ENCODE measurements at regions not wholly inside any gene's neighbourhood (a gene's known extent, or its start where the extent isn't known, plus 50 kb on each side); places are given as distances from the start of the nearest gene placed in this dataset.
"Not testable (repeated sequence)": the region's sequence is repeated elsewhere in the genome, so short reads cannot be mapped to it uniquely, and the experiment has no call there.

DNA sequence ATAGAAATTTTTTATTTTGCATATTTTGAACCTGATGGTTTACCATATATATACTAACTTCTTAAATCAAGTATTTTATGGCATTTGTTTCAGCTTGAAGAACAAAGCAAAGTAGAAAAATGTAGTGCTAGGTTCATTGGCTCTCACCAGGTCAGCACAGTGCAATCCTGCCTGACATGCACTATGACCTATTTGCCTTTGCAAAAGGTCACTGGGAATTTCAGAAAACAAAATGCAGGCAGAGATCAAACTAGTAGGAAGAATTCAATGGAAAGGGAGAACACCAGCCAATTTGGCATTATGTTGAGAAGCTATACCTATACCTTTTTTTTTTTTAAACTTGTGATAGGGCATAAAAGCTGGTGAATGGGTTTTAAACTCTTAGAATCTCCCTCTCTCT, 329.8 kb upstream of the SGO1 start:
- Histone ChIP-seq H3K4me3 (no peak overlapping the region), H3K27ac (no peak overlapping the region), H3K4me1 (replicated peaks in 1 of 2) (no peaks in the 10 kb centered on the region)
- in situ Hi-C loops (cut with MboI; ENCODE audit: low pct_unique_long_range_greater_than_20kb in 2 of 9, low sequenced_read_pairs in 9 of 9, unreplicated experiment in 9 of 9): loop anchor here in 5 of 9 experiments (25.0 kb wide), 5 partner anchors 179 to 1396 kb away; no protein-coding TSS in a partner anchor
- no peak for ATAC-seq (replicated peaks in 6 of 8)

DNA sequence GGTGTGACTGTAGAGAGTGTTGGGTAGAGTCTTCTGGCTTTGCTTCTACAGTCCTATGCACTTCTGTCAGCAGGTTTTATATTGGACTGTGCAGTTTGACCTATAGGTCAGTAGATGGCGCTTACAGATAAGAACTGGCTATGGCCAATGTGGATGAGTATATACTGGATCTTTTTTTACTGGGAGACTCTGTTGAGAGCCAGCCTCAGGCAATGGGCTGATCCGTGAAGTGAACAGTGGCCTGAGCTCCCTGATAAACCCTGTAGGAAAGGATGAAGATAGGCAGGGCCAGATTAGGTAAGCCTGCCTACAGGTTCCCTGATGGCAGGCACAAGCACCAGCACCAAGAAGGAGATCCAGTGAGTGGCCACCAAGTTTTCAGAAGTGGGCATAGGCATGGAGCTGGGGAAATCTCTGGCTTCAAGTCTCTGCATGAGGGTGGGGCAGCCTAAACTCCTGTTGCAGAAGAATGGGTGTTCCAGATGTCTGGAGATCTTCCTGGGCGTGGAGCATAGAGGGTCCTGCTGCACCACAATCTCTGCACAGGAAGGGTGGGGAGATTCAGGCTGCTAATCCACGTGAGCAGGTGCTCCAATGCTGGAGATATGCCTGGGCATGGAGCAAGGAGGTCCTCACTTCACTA, 326.0 kb upstream of the SGO1 start:
- in situ Hi-C loops (cut with MboI; ENCODE audit: low pct_unique_long_range_greater_than_20kb in 2 of 9, low sequenced_read_pairs in 9 of 9, unreplicated experiment in 9 of 9): loop anchor here in 5 of 9 experiments (25.0 kb wide), 5 partner anchors 175 to 1400 kb away; no protein-coding TSS in a partner anchor

DNA sequence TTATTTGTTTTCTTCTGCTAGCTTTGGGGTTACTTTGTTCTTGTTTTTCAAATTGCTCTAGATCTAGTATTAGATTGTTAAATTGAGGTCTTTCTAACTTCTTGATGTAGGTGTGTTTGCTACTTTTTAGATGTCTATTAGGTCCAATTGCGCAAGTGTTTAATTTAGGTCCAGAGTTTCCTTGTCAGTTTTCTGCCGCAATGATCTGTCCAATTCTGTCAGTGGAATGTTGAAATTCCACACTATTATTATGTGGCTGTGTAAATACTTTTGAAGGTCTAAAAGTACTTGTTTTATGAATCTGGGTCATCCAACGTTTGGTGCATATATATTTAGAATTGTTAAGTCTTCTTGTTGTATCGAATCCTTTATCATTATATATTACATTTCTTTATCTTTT, 324.4 kb upstream of the SGO1 start:
- in situ Hi-C loops (cut with MboI; ENCODE audit: low pct_unique_long_range_greater_than_20kb in 2 of 9, low sequenced_read_pairs in 9 of 9, unreplicated experiment in 9 of 9): loop anchor here in 5 of 9 experiments (25.0 kb wide), 5 partner anchors 173 to 1402 kb away; no protein-coding TSS in a partner anchor
- 23 to 75% (median 62%) methylated on average over 2 to 4 of the region's 4 CpGs for WGBS, 10 experiments
- ATAC-seq (replicated peaks in 6 of 8): no peak
- Histone ChIP-seq H3K4me1 (replicated peaks in 1 of 2) (no peaks in the 10 kb centered on the region), H3K27ac (no peak overlapping the region), H3K4me3 (no peak overlapping the region)

More for the DNA sequence above, 326.0 kb upstream of the SGO1 start:
- 0 to 92% (median 16%) methylated on average over 1 to 3 of the region's 4 CpGs; no CpG with 5 or more reads in 4 of the 10 experiments for WGBS, 10 experiments
- no peak overlapping the region for H3K27ac ChIP-seq
- H3K4me3 ChIP-seq: no peak overlapping the region
- H3K4me1 ChIP-seq (replicated peaks in 1 of 2): no peaks in the 10 kb centered on the region
- peak; percentile 65 to 99 (median 90) for ATAC-seq (replicated peaks in 6 of 8)

DNA sequence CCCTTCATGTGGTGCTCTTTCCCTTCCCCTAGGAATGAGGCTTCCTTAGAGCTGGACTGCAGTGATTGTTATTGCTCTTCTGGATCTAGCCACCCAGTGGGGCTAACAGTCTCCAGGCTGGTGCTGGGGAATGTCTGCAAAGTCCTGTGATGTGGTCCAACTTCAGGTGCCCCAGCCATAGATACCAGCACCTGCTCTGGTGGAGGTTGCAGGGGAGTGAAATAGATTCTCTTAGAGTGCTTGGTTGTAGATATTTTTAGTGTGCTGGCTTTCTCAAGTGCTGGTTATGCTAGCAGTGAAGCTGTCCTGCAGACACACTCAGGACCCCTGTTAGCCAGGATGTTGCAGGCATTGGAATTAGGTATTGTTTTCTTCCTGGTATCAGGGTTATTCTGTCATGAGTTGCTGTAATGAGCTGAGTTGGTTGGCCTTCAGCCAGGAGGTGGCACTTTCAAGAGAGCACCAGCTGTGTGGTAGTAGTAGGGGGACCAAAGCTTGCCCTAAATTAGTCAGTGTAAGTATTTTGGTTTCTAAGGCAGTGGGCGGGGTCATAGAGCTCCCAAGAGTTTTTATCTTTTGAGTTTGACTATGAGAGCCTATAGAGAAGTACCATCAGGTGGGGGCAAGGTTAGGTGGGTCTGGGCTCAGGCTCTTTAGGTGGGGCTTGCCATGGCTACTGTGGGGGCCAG, 317.5 kb upstream of the SGO1 start:
- H3K4me3 ChIP-seq: no peak overlapping the region
- H3K4me1 ChIP-seq (replicated peaks in 1 of 2): no peaks in the 10 kb centered on the region
- ATAC-seq (replicated peaks in 6 of 8): no peak
- in situ Hi-C loops (cut with MboI; ENCODE audit: low pct_unique_long_range_greater_than_20kb in 2 of 9, low sequenced_read_pairs in 9 of 9, unreplicated experiment in 9 of 9): loop anchor here in 5 of 9 experiments (25.0 kb wide), 5 partner anchors 166 to 1409 kb away; no protein-coding TSS in a partner anchor
- H3K27ac ChIP-seq: no peak overlapping the region
- WGBS, 10 experiments: 80 to 83% methylated on average over 1 of the region's 1 CpG; no CpG with 5 or more reads in 8 of the 10 experiments

DNA sequence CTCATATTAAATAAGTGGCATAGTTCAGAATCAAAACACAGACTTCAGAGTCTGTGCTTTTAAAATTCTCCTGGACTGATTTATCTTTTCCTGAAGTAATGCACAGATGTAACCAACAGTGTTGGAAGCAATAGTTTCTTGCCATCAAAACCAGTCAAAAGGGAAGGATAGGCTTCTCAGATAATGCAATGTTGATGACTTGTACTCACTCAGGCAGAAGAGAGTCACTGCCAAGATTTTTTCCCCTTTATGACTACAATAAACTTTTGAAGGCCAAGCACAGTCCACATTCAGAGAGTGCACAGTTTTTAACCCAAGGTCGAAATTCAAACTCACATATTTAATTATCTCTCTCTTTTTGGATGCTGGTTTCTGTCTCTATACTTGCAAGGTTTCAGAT, 305.0 kb upstream of the SGO1 start:
- 0 to 73% (median 40%) methylated on average over 1 of the region's 1 CpG; no CpG with 5 or more reads in 1 of the 10 experiments for WGBS, 10 experiments
- in situ Hi-C loops (cut with MboI; ENCODE audit: low pct_unique_long_range_greater_than_20kb in 2 of 9, low sequenced_read_pairs in 9 of 9, unreplicated experiment in 9 of 9): no loop called here
- H3K4me1 ChIP-seq (replicated peaks in 1 of 2): no peaks in the 10 kb centered on the region
- no peak for ATAC-seq (replicated peaks in 6 of 8)
- H3K4me3 ChIP-seq: no peak overlapping the region
- no peak overlapping the region for H3K27ac ChIP-seq

DNA sequence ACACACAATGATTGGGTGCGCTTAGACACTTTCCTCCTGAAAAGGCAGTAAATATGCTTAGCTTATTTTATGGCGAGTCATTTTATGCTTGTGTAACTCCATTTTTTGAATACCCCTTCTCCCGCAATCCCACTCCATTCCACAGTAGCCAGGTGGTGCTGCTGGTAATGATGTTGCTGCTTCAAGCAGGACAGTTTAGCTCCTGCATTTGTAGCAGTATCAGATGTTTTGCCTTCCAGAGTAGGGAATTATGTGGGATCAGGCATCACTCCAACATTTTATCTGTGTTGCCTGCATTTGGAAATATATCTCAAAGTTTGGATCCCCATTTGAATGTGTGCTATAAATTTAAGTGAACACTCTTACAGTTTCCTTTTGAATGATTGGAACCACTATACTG, 302.1 kb upstream of the SGO1 start:
- in situ Hi-C loops (cut with MboI; ENCODE audit: low pct_unique_long_range_greater_than_20kb in 2 of 9, low sequenced_read_pairs in 9 of 9, unreplicated experiment in 9 of 9): no loop called here
- H3K27ac ChIP-seq: no peak overlapping the region
- 50 to 100% (median 100%) methylated on average over 1 to 3 of the region's 3 CpGs; no CpG with 5 or more reads in 1 of the 10 experiments for WGBS, 10 experiments
- no peaks in the 10 kb centered on the region for H3K4me1 ChIP-seq (replicated peaks in 1 of 2)
- ATAC-seq (replicated peaks in 6 of 8): no peak
- no peak overlapping the region for H3K4me3 ChIP-seq

DNA sequence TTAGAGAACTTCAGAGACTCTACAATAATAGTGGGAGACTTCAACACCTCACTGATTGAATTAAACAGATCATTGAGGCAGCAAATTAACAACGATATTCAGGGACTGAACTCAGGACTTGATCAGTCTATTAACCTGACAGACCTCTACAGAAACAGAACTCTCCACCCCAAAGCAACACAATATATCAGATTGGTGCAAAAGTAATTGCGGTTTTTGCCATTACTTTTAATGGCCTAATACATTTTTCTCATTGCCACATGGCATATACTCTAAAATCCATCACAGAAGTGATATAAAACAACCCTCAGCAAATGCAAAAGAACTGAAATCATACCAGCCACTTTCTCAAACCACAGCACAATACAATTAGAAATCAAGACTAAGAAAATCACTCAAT, 298.1 kb upstream of the SGO1 start:
- Histone ChIP-seq H3K27ac (no peak overlapping the region), H3K4me3 (no peak overlapping the region), H3K4me1 (replicated peaks in 1 of 2) (no peaks in the 10 kb centered on the region)
- WGBS, 10 experiments: 0 to 80% (median 50%) methylated on average over 1 to 2 of the region's 2 CpGs; no CpG with 5 or more reads in 1 of the 10 experiments
- in situ Hi-C loops (cut with MboI; ENCODE audit: low pct_unique_long_range_greater_than_20kb in 2 of 9, low sequenced_read_pairs in 9 of 9, unreplicated experiment in 9 of 9): no loop called here
- ATAC-seq (replicated peaks in 6 of 8): no peak

DNA sequence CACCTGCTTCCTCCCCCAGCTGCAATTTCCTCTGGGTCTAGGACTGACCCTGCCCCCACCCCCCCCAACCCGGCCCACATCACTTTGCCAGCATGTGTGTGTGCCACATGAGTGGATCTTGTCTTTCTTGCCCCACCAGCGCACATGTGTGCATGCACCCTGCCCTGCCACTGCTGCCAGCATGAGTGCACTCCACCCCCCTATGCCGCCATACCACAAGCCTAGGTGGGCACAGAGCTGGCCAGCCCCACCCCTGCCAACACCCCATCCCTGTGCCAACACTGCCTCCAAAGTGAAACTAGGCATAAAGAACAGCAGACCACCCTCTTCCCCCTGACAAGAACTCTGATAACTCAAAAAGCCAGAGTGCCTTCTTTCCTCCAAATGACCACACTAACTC, 296.3 kb upstream of the SGO1 start:
- in situ Hi-C loops (cut with MboI; ENCODE audit: low pct_unique_long_range_greater_than_20kb in 2 of 9, low sequenced_read_pairs in 9 of 9, unreplicated experiment in 9 of 9): no loop called here
- Histone ChIP-seq H3K4me1 (replicated peaks in 1 of 2) (no peaks in the 10 kb centered on the region), H3K27ac (no peak overlapping the region), H3K4me3 (no peak overlapping the region)
- no peak for ATAC-seq (replicated peaks in 6 of 8)
- WGBS, 10 experiments: 80% methylated on average over 1 of the region's 3 CpGs; no CpG with 5 or more reads in 9 of the 10 experiments

DNA sequence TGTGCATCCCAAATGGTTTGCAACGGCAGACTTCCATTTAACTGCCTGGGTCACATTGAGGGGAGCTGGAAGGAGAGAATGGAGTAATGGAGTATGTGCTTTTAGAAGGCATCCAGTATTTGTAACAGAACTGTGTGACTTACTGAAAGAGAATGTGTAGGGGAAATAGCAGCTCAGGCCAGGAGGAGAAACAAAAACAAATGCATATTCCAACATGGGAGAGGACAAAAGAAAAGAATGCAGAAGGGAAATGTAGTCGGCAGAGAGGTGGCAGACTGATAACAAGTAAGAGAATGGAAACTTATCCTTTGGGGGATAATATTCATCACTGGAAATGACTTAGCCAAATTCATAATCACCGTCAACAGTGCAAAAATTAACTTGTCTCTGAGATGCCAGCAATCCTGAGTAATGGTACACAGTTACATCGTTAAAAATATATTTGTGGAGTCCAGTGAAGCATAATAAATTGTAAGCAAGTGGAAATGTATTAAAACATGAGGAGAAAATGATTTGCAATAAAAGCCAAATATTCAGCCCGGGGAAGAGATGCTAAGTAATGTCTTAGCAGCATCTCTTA, 294.9 kb upstream of the SGO1 start:
- ATAC-seq (replicated peaks in 6 of 8): no peak
- Histone ChIP-seq H3K27ac (no peak overlapping the region), H3K4me3 (no peak overlapping the region), H3K4me1 (replicated peaks in 1 of 2) (no peaks in the 10 kb centered on the region)
- in situ Hi-C loops (cut with MboI; ENCODE audit: low pct_unique_long_range_greater_than_20kb in 2 of 9, low sequenced_read_pairs in 9 of 9, unreplicated experiment in 9 of 9): no loop called here
- 19 to 83% (median 44%) methylated on average over 2 to 5 of the region's 5 CpGs; no CpG with 5 or more reads in 2 of the 10 experiments for WGBS, 10 experiments

DNA sequence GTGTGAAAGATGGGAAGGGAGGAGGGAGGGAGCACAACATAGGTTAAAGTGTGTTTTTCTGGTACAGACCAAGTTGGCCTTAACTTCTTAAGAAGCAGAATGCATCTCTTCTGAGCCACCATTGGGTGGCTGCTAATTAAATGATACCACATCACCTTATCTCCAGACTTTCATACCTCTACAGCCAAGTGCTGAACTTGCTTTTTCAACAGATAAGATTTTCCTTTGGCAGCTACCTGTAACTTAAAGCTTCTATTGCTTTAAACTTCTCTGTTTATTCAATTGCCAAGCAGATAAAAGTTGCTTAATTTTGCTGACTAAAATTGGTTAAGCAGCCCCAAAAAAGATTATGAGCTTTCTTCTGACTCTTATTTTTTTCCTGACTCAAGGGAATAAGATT, 292.4 kb upstream of the SGO1 start:
- no peak overlapping the region for H3K27ac ChIP-seq
- no peak for ATAC-seq (replicated peaks in 6 of 8)
- in situ Hi-C loops (cut with MboI; ENCODE audit: low pct_unique_long_range_greater_than_20kb in 2 of 9, low sequenced_read_pairs in 9 of 9, unreplicated experiment in 9 of 9): no loop called here
- H3K4me3 ChIP-seq: no peak overlapping the region
- H3K4me1 ChIP-seq (replicated peaks in 1 of 2): no peaks in the 10 kb centered on the region

DNA sequence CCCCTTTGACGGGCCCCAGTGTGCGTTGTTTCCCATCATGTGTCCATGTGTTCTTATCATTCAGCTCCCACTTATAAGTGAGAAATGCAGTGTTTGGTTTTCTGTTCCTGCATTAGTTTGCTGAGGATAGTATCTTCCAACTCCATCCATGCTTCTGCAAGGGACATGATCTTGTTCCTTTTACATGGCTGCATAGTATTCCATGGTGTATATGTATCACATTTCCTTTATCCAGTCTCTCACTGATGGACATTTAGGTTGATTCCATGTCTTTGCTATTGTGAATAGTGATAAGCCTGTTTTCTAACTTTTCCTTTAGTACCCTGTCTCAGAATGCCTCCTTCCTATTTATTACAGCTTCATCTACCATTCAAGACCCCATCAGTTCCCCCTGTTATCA, 278.2 kb upstream of the SGO1 start:
- ATAC-seq (replicated peaks in 6 of 8); in situ Hi-C loops (cut with MboI; ENCODE audit: low pct_unique_long_range_greater_than_20kb in 2 of 9, low sequenced_read_pairs in 9 of 9, unreplicated experiment in 9 of 9); H3K4me1 ChIP-seq (replicated peaks in 1 of 2); H3K4me3 ChIP-seq; H3K27ac ChIP-seq: not testable (repeated sequence)
- 50 to 100% (median 86%) methylated on average over 1 to 2 of the region's 2 CpGs; no CpG with 5 or more reads in 2 of the 10 experiments for WGBS, 10 experiments

DNA sequence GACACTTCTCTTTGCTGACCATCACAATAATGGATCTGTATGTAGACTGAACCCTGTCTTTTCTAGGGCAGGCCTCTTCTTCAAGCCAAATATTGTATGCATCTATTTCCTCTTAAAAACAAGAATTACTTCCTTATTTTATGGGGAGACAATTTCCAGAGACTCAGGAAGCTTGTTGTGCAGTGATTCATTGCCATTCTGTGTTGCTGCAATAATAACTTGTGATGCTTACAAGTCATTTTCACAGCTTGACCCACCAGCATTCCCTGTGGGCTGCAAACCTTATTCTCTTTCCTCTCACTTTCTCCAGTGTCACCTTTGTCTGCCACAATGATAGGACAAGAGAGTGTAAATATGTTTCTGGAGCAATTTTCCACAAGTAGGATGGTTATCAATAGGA, 276.7 kb upstream of the SGO1 start:
- no peak overlapping the region for H3K27ac ChIP-seq
- peak in 2 of 8 experiments; percentile 17 to 48 for ATAC-seq (replicated peaks in 6 of 8)
- in situ Hi-C loops (cut with MboI; ENCODE audit: low pct_unique_long_range_greater_than_20kb in 2 of 9, low sequenced_read_pairs in 9 of 9, unreplicated experiment in 9 of 9): no loop called here

DNA sequence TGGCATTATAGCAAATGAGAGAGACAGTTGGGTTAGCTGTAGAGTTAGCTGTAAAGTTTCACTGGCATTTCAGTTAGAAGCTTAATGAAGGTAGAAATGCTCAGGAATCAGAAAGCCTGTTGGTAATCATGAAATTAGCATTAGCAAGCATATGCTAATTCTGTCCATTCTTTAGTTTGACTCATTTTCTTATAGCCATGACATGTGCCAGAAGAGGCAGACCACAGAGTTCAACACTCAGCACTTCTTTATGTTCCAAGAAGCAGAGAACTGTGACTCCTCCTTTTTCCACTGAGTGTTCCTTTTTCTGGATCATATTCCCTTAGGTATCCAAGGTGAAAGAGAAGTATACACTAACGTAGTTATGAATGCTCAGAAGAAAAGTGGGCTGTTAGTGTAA, 276.2 kb upstream of the SGO1 start:
- 0 to 45% (median 20%) methylated on average over 1 of the region's 1 CpG; no CpG with 5 or more reads in 5 of the 10 experiments for WGBS, 10 experiments
- in situ Hi-C loops (cut with MboI; ENCODE audit: low pct_unique_long_range_greater_than_20kb in 2 of 9, low sequenced_read_pairs in 9 of 9, unreplicated experiment in 9 of 9): no loop called here
- no peaks in the 10 kb centered on the region for H3K4me1 ChIP-seq (replicated peaks in 1 of 2)
- H3K27ac ChIP-seq: no peak overlapping the region
- ATAC-seq (replicated peaks in 6 of 8): peak in 6 of 8 experiments; percentile 30 to 97 (median 70)
- no peak overlapping the region for H3K4me3 ChIP-seq

More for the DNA sequence above, 276.7 kb upstream of the SGO1 start:
- H3K4me1 ChIP-seq (replicated peaks in 1 of 2): no peaks in the 10 kb centered on the region
- no peak overlapping the region for H3K4me3 ChIP-seq

Data from motor neuron (in vitro differentiated cells).